Left ventricle myocardium inferior (tissue), 1 donor: ENCODE measurements at regions not wholly inside any gene's neighbourhood (a gene's known extent, or its start where the extent isn't known, plus 50 kb on each side); places are given as distances from the start of the nearest gene placed in this dataset.

Experiments used
- DNase-seq: peaks from one replicate; pipeline ENCODE4 v3.0.0-alpha.2; 2020
- H3K27ac ChIP-seq: fragments of 200-600 bp; replicated peaks from 2 replicates; pipeline ENCODE4 v1.8.0; 2021
- H3K27me3 ChIP-seq: fragments of 200-600 bp; 2 replicates; pipeline ENCODE4 v1.8.0; 2021; ENCODE audit warnings: low read depth
- H3K36me3 ChIP-seq: fragments of 200-600 bp; 2 replicates; pipeline ENCODE4 v1.8.0; 2021
- H3K4me1 ChIP-seq: fragments of 200-600 bp; 2 replicates; pipeline ENCODE4 v1.8.0; 2021
- H3K4me3 ChIP-seq: fragments of 200-600 bp; 2 replicates; pipeline ENCODE4 v1.8.0; 2021; ENCODE audit warnings: mild to moderate bottlenecking, moderate library complexity
- H3K9me3 ChIP-seq: fragments of 200-600 bp; replicated peaks from 2 replicates; pipeline ENCODE4 v1.8.0; 2021
- CTCF ChIP-seq: fragments of 200-600 bp; IDR thresholded peaks from 2 replicates; pipeline ENCODE4 v1.8.0; 2021; ENCODE audit warnings: antibody characterized with exemption, mild to moderate bottlenecking, borderline replicate concordance
- intact Hi-C: fragments of 100-400 bp; cut with micrococcal nuclease; formaldehyde crosslinking; loops from one replicate; pipeline ENCODE4 v1.11.0; 2022
- donor health status: DM: no; HTN: yes; CAD: no; lungs with severe emphysema.

GRCh38 chr3:181425074-181425473, 286.7 kb upstream of the SOX2 start:
- no peak for TF ChIP-seq CTCF
- no peaks in the 10 kb centered on the region for H3K27me3 ChIP-seq
- no peak for DNase-seq
- intact Hi-C loops = no loop called here
- H3K4me1 ChIP-seq = no peaks in the 10 kb centered on the region
- no peak overlapping the region for H3K27ac ChIP-seq
- no peaks in the 10 kb centered on the region for H3K36me3 ChIP-seq
- no peaks in the 10 kb centered on the region for H3K9me3 ChIP-seq
- no peak overlapping the region for H3K4me3 ChIP-seq

- Histone ChIP-seq H3K4me1 (no peaks in the 10 kb centered on the region), H3K27me3 (no peaks in the 10 kb centered on the region), H3K9me3 (no peaks in the 10 kb centered on the region), H3K36me3 (no peaks in the 10 kb centered on the region), H3K4me3 (no peak overlapping the region), H3K27ac (no peak overlapping the region)
- intact Hi-C loops = no loop called here
- DNase-seq = no peak
- TF ChIP-seq CTCF = no peak
These were observed 293.5 kb upstream of the SOX2 start for GRCh38 chr3:181418233-181418632.

- no peaks in the 10 kb centered on the region for H3K36me3 ChIP-seq
- H3K27me3 ChIP-seq = no peaks in the 10 kb centered on the region
- TF ChIP-seq CTCF = no peak
- no peak overlapping the region for H3K27ac ChIP-seq
- intact Hi-C loops = no loop called here
- H3K4me1 ChIP-seq = no peaks in the 10 kb centered on the region
- no peak overlapping the region for H3K4me3 ChIP-seq
- DNase-seq = no peak
- no peaks in the 10 kb centered on the region for H3K9me3 ChIP-seq
These were observed 294.0 kb upstream of the SOX2 start for GRCh38 chr3:181417748-181418147.

- DNase-seq = no peak
- TF ChIP-seq CTCF = no peak
- no peaks in the 10 kb centered on the region for H3K27me3 ChIP-seq
- no peaks in the 10 kb centered on the region for H3K4me1 ChIP-seq
- no peaks in the 10 kb centered on the region for H3K36me3 ChIP-seq
- no peak overlapping the region for H3K4me3 ChIP-seq
- intact Hi-C loops = no loop called here
- no peak overlapping the region for H3K27ac ChIP-seq
- H3K9me3 ChIP-seq = no peaks in the 10 kb centered on the region
These were observed 300.9 kb upstream of the SOX2 start for GRCh38 chr3:181410870-181411269.

- DNase-seq = no peak
- Histone ChIP-seq H3K27me3 (no peaks in the 10 kb centered on the region), H3K4me1 (no peaks in the 10 kb centered on the region), H3K4me3 (no peak overlapping the region), H3K27ac (no peak overlapping the region), H3K36me3 (no peaks in the 10 kb centered on the region), H3K9me3 (no peaks in the 10 kb centered on the region)
- intact Hi-C loops = no loop called here
- no peak for TF ChIP-seq CTCF
These were observed 307.7 kb upstream of the SOX2 start for GRCh38 chr3:181403876-181404660.
